Activated CD4-positive, alpha-beta memory T cell treated with anti-CD3 and anti-CD28 coated beads for 36 hours (primary cell): ENCODE measurements at regions not wholly inside any gene's neighbourhood (a gene's known extent, or its start where the extent isn't known, plus 50 kb on each side); places are given as distances from the start of the nearest gene placed in this dataset.
"Not testable (repeated sequence)": the region's sequence is repeated elsewhere in the genome, so short reads cannot be mapped to it uniquely, and the experiment has no call there.

ENCODE experiments used
- CTCF ChIA-PET: fragments of 350-600 bp; sonication (Branson Sonifier 250); formaldehyde crosslinking; loops from one replicate; lab custom pipeline; 2021; ENCODE audit warnings: antibody characterized with exemption, inconsistent platforms; lab: Charles Lee
- POLR2A ChIA-PET: fragments of 350-600 bp; sonication (Branson Sonifier 250); formaldehyde crosslinking; loops from one replicate; lab custom pipeline; 2021; ENCODE audit warnings: antibody characterized with exemption; lab: Charles Lee
- DNase-seq: peaks from one replicate; pipeline ENCODE4 v3.0.0-alpha.2; 2020
- H3K27ac Mint-ChIP-seq: one replicate; pipeline ENCODE4 v1.8.0; 2021; ENCODE audit warnings: mixed read lengths
- H3K27me3 Mint-ChIP-seq: one replicate; pipeline ENCODE4 v1.8.0; 2021; ENCODE audit warnings: mixed read lengths
- H3K36me3 Mint-ChIP-seq: one replicate; pipeline ENCODE4 v1.8.0; 2021; ENCODE audit warnings: mixed read lengths
- H3K4me1 Mint-ChIP-seq: one replicate; pipeline ENCODE4 v1.8.0; 2021; ENCODE audit warnings: low read depth, mixed read lengths
- H3K4me3 Mint-ChIP-seq: one replicate; pipeline ENCODE4 v1.8.0; 2021; ENCODE audit warnings: mild to moderate bottlenecking, mixed read lengths
- H3K9me3 Mint-ChIP-seq: one replicate; pipeline ENCODE4 v1.8.0; 2021; ENCODE audit warnings: mixed read lengths
- intact Hi-C: fragments of 100-400 bp; cut with micrococcal nuclease; formaldehyde crosslinking; loops from one replicate; pipeline ENCODE4 v1.15.1; 2023

DNA sequence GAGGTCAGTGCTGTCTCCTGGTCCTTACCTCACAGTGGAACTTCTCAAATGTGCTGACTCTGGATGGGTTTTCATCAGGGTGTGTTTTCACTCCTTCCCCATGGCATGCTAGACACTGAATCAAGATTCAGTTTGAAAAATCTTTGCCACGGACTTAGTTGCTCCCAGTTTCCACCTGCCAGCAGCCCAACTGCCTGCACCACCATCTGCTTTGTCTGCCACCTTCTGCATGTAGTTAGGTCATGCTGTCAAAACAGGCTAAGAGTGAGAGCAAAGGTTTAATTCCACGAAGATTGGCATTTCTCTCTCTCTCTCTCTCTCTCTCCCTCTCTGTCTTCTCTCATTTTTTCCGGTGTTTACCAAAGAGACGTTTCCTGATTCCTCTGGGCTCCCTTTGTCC is 258.0 kb upstream of the EDNRA start:
- no peaks in the 10 kb centered on the region for H3K27me3 Mint-ChIP-seq
- ChIA-PET POLR2A (no interaction called here), CTCF (no interaction called here)
- peaks cover 2% of the 10 kb centered on the region for H3K9me3 Mint-ChIP-seq
- H3K4me1 Mint-ChIP-seq = no peaks in the 10 kb centered on the region
- no peak overlapping the region for H3K27ac Mint-ChIP-seq
- DNase-seq = no peak
- no peak overlapping the region for H3K4me3 Mint-ChIP-seq
- H3K36me3 Mint-ChIP-seq = no peaks in the 10 kb centered on the region
- intact Hi-C loops = no loop called here

GRCh38 chr4:147223576-147223975 is 257.3 kb upstream of the EDNRA start:
- H3K27ac Mint-ChIP-seq = no peak overlapping the region
- H3K4me3 Mint-ChIP-seq = no peak overlapping the region
- intact Hi-C loops = no loop called here
- peaks cover 2% of the 10 kb centered on the region for H3K9me3 Mint-ChIP-seq
- ChIA-PET POLR2A (no interaction called here), CTCF (no interaction called here)
- H3K4me1 Mint-ChIP-seq = no peaks in the 10 kb centered on the region
- H3K27me3 Mint-ChIP-seq = no peaks in the 10 kb centered on the region
- no peaks in the 10 kb centered on the region for H3K36me3 Mint-ChIP-seq
- DNase-seq = no peak

GRCh38 chr4:147236806-147237205 is 244.1 kb upstream of the EDNRA start:
- H3K4me1 Mint-ChIP-seq = no peaks in the 10 kb centered on the region
- H3K36me3 Mint-ChIP-seq = no peaks in the 10 kb centered on the region
- no peak overlapping the region for H3K27ac Mint-ChIP-seq
- no peaks in the 10 kb centered on the region for H3K27me3 Mint-ChIP-seq
- CTCF ChIA-PET = no interaction called here
- DNase-seq = no peak
- intact Hi-C loops = no loop called here
- H3K9me3 Mint-ChIP-seq = no peaks in the 10 kb centered on the region
- POLR2A ChIA-PET = no interaction called here
- H3K4me3 Mint-ChIP-seq = no peak overlapping the region

DNA sequence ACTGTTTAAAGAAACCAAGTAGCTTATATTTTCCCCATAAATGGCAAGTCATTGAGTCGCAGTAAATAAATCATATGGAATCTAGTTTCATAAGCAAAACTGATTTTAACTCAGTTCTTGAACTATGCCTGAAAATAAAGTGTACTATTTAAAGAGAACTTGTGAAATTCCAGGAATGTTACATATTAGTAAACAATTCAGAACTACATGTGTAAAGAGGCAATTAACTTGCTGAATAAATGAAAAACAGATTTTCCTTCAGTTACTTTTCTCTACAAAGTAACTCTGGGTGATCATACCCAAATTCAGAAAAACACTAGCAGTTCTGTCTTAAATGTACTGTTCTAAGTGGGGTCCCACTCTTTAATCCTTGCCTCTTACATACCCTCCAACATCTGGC is 236.1 kb upstream of the EDNRA start:
- CTCF ChIA-PET = no interaction called here
- no peak overlapping the region for H3K27ac Mint-ChIP-seq
- no peaks in the 10 kb centered on the region for H3K27me3 Mint-ChIP-seq
- intact Hi-C loops = no loop called here
- no peaks in the 10 kb centered on the region for H3K9me3 Mint-ChIP-seq
- POLR2A ChIA-PET = no interaction called here
- DNase-seq = no peak
- H3K36me3 Mint-ChIP-seq = no peaks in the 10 kb centered on the region
- H3K4me1 Mint-ChIP-seq = no peaks in the 10 kb centered on the region
- H3K4me3 Mint-ChIP-seq = no peak overlapping the region

GRCh38 chr4:147246096-147246495 is 234.8 kb upstream of the EDNRA start:
- ChIA-PET CTCF (no interaction called here), POLR2A (no interaction called here)
- no peaks in the 10 kb centered on the region for H3K36me3 Mint-ChIP-seq
- no peaks in the 10 kb centered on the region for H3K27me3 Mint-ChIP-seq
- no peak overlapping the region for H3K4me3 Mint-ChIP-seq
- no peak overlapping the region for H3K27ac Mint-ChIP-seq
- no peak for DNase-seq
- no peaks in the 10 kb centered on the region for H3K9me3 Mint-ChIP-seq
- no peaks in the 10 kb centered on the region for H3K4me1 Mint-ChIP-seq
- intact Hi-C loops = no loop called here

DNA sequence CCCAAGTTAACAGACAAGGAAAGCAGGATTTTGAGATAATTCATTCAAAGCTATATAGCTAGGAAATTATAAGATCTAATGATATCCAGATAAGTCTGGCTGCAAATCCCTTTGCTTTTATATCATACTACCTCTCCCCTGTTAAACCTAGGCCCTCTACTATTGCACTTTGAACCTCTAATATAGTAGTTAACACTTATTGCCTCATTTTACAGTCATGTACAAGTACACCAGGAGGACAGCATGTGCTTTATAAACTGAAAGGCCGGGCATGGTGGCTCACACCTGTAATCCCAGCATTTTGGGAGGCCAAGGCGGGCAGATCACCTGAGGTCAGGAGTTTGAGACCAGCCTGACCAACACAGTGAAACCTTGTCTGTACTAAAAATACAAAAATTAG is 234.4 kb upstream of the EDNRA start:
- H3K4me1 Mint-ChIP-seq, H3K27me3 Mint-ChIP-seq, H3K36me3 Mint-ChIP-seq, H3K4me3 Mint-ChIP-seq, CTCF ChIA-PET, intact Hi-C loops, POLR2A ChIA-PET, DNase-seq, H3K9me3 Mint-ChIP-seq, H3K27ac Mint-ChIP-seq: not testable (repeated sequence)

GRCh38 chr4:147247579-147247978 is 233.3 kb upstream of the EDNRA start:
- Mint-ChIP-seq H3K27ac (no peak overlapping the region), H3K4me1 (no peaks in the 10 kb centered on the region), H3K4me3 (no peak overlapping the region), H3K27me3 (no peaks in the 10 kb centered on the region), H3K36me3 (no peaks in the 10 kb centered on the region), H3K9me3 (no peaks in the 10 kb centered on the region)
- ChIA-PET POLR2A (no interaction called here), CTCF (no interaction called here)
- DNase-seq = no peak
- intact Hi-C loops = no loop called here

- Mint-ChIP-seq H3K4me3 (no peak overlapping the region), H3K4me1 (no peaks in the 10 kb centered on the region), H3K27me3 (no peaks in the 10 kb centered on the region), H3K36me3 (no peaks in the 10 kb centered on the region), H3K27ac (no peak overlapping the region), H3K9me3 (no peaks in the 10 kb centered on the region)
- POLR2A ChIA-PET = no interaction called here
- no peak for DNase-seq
- CTCF ChIA-PET = interaction anchor here (0.6 kb wide), 1 partner anchor 17 kb away, joined by 3 read pairs; no protein-coding TSS in a partner anchor
- intact Hi-C loops = no loop called here
These were observed 230.8 kb upstream of the EDNRA start for GRCh38 chr4:147250062-147250461.

DNA sequence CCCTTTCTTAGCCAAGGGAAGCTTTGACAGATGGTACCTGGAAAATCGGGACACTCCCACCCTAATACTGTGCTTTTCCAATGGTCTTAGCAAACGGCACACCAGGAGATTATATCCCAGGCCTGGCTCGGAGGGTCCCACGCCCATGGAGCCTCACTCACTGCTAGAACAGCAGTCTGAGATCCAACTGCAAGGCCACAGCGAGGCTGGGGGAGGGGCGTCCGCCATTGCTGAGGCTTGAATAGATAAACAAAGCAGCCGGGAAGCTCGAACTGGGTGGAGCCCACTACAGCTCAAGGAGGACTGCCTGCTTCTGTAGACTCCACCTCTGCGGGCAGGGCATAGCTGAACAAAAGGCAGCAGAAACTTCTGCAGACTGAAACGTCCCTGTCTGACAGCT is 225.6 kb upstream of the EDNRA start:
- H3K9me3 Mint-ChIP-seq, H3K4me1 Mint-ChIP-seq, DNase-seq, CTCF ChIA-PET, H3K27ac Mint-ChIP-seq, intact Hi-C loops, H3K27me3 Mint-ChIP-seq, H3K36me3 Mint-ChIP-seq, H3K4me3 Mint-ChIP-seq, POLR2A ChIA-PET: not testable (repeated sequence)

- H3K27ac Mint-ChIP-seq, H3K9me3 Mint-ChIP-seq, H3K27me3 Mint-ChIP-seq, CTCF ChIA-PET, H3K4me1 Mint-ChIP-seq, H3K36me3 Mint-ChIP-seq, POLR2A ChIA-PET, H3K4me3 Mint-ChIP-seq, intact Hi-C loops, DNase-seq: not testable (repeated sequence)
These were observed 221.6 kb upstream of the EDNRA start for GRCh38 chr4:147259271-147259670.

GRCh38 chr4:147284256-147284835 is 196.6 kb upstream of the EDNRA start:
- DNase-seq = no peak
- CTCF ChIA-PET = no interaction called here
- no peak overlapping the region for H3K4me3 Mint-ChIP-seq
- intact Hi-C loops = no loop called here
- no peaks in the 10 kb centered on the region for H3K4me1 Mint-ChIP-seq
- no peaks in the 10 kb centered on the region for H3K36me3 Mint-ChIP-seq
- H3K27ac Mint-ChIP-seq = no peak overlapping the region
- POLR2A ChIA-PET = no interaction called here
- H3K9me3 Mint-ChIP-seq = no peaks in the 10 kb centered on the region
- no peaks in the 10 kb centered on the region for H3K27me3 Mint-ChIP-seq

DNA sequence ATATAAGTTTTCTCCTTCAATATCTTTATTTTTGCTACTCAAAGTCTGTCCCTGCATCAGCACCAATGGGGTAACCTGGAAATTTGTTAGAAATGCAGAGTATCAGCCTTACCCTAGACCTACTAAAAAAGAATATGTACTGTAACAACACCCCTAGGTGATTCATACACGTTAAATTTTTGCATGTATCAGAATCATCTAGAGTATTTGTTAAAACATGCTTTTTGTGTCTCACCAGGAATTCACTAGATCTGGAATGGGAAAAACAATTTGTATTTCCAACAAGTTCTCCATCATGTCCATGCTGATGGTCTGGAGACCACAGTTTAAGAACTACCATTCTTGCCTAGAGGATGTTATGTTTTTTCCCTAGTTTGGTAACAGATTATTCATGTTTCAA is 196.0 kb upstream of the EDNRA start:
- Mint-ChIP-seq H3K27me3 (no peaks in the 10 kb centered on the region), H3K4me3 (no peak overlapping the region), H3K4me1 (no peaks in the 10 kb centered on the region), H3K27ac (no peak overlapping the region), H3K9me3 (no peaks in the 10 kb centered on the region), H3K36me3 (no peaks in the 10 kb centered on the region)
- ChIA-PET CTCF (no interaction called here), POLR2A (no interaction called here)
- intact Hi-C loops = no loop called here
- DNase-seq = no peak

DNA sequence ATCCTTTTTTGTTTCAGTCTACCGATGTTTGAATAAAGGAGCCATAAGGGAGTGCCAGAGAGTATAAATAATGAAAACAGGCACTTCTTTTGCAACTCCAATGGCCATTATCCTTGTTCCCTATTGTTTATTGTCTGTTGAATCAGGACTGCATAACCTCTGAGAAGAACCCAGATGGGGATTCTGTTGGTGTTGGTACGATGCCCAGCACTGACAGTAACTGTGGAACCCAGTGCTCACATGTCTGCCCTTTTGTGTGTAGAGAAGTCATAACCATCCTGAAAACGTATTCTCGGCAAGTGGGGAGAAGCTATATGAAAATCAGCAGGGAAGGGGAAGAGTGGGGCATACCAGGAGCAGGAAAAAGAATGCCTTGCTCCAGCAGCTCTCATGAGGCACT is 195.1 kb upstream of the EDNRA start:
- no peak for DNase-seq
- CTCF ChIA-PET = no interaction called here
- POLR2A ChIA-PET = no interaction called here
- Mint-ChIP-seq H3K27me3 (no peaks in the 10 kb centered on the region), H3K4me1 (no peaks in the 10 kb centered on the region), H3K27ac (no peak overlapping the region), H3K4me3 (no peak overlapping the region), H3K9me3 (no peaks in the 10 kb centered on the region), H3K36me3 (no peaks in the 10 kb centered on the region)
- intact Hi-C loops = no loop called here
